Effector memory CD8-positive, alpha-beta T cell (primary cell): ENCODE measurements at regions not wholly inside any gene's neighbourhood (a gene's known extent, or its start where the extent isn't known, plus 50 kb on each side); places are given as distances from the start of the nearest gene placed in this dataset.
A peak's percentile ranks its signal among the peaks of the same experiment; 100 is the strongest.

Experiments
- ATAC-seq: fragments of 150-1000 bp; cut with Tn5 transposase; replicated peaks from 2 replicates; pipeline ENCODE4 v1.10.0; 2021; ENCODE audit warnings: mild to moderate bottlenecking, moderate library complexity
- DNase-seq, 3 experiments: peaks; one replicate each; pipeline ENCODE4 v3.0.0; 2021
- H3K27ac Mint-ChIP-seq, 2 donors: one replicate each; pipeline ENCODE4 v1.8.0; 2022; ENCODE audit warnings: mild to moderate bottlenecking in 2 of 2, mixed read lengths in 2 of 2, moderate library complexity in 2 of 2
- H3K27me3 Mint-ChIP-seq, 2 donors: one replicate each; pipeline ENCODE4 v1.8.0; 2022; ENCODE audit warnings: mixed read lengths in 2 of 2
- H3K36me3 Mint-ChIP-seq: one replicate; pipeline ENCODE4 v1.8.0; 2022; ENCODE audit warnings: mild to moderate bottlenecking, moderate library complexity, mixed read lengths; ENCODE audit not compliant: insufficient read depth
- H3K4me1 Mint-ChIP-seq, 2 donors: one replicate each; pipeline ENCODE4 v1.8.0; 2022; ENCODE audit warnings: low read depth in 2 of 2, mixed read lengths in 2 of 2
- H3K4me3 Mint-ChIP-seq, 2 donors: one replicate each; pipeline ENCODE4 v1.8.0; 2022; ENCODE audit warnings: mild to moderate bottlenecking in 2 of 2, mixed read lengths in 2 of 2, moderate library complexity in 2 of 2
- H3K9me3 Mint-ChIP-seq, 2 donors: one replicate each; pipeline ENCODE4 v1.8.0; 2022; ENCODE audit warnings: mixed read lengths in 2 of 2

DNA sequence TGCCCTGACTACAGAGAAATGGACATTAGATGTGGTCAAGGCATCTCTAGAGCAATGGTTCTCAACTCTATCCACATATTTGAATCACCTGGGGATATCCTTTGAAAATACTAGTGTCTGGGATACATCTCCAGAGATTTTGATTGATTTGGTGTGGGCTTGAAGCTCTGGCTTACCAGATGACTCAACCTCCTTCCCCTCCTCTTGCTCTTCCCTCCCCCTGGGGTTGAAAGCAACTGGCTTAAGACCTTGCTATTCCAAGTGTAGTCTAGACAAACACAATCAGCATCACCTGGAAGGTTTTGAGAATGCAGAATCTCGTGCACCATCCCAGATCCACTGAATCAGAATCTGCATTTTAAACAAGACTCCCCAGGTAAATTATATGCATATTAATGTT lies 183.8 kb downstream of the DAD1 start:
- no peaks in the 10 kb centered on the region for H3K4me1 Mint-ChIP-seq
- no peaks in the 10 kb centered on the region for H3K36me3 Mint-ChIP-seq
- no peaks in the 10 kb centered on the region for H3K27me3 Mint-ChIP-seq
- no peaks in the 10 kb centered on the region for H3K9me3 Mint-ChIP-seq
- DNase-seq (no peak), ATAC-seq (no peak)
- H3K4me3 Mint-ChIP-seq, result no peak overlapping the region
- H3K27ac Mint-ChIP-seq, result no peak overlapping the region

DNA sequence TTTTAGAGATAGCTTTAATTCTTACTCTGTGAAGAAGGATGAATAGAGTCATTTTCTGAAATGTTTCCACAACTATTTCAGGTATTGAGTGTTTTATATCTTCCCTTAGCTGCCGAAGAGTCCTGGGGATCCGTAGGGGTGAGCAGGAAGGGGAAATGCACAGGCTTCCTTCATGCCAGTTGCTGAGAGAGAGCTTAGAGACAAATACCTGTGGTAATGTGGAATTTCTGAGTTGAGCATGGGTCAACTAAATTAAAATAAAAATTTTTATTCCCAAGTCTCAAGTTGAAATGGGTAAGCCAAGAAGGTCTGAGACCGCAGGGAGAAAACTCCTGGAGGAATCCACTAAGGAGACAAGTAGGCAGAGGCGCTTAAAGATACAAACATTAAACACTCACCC lies 185.7 kb downstream of the DAD1 start:
- DNase-seq (no peak), ATAC-seq (no peak)
- no peaks in the 10 kb centered on the region for H3K4me1 Mint-ChIP-seq
- H3K27me3 Mint-ChIP-seq, result no peaks in the 10 kb centered on the region
- H3K9me3 Mint-ChIP-seq, result no peaks in the 10 kb centered on the region
- H3K27ac Mint-ChIP-seq, result no peak overlapping the region
- H3K36me3 Mint-ChIP-seq, result no peaks in the 10 kb centered on the region
- H3K4me3 Mint-ChIP-seq, result no peak overlapping the region

DNA sequence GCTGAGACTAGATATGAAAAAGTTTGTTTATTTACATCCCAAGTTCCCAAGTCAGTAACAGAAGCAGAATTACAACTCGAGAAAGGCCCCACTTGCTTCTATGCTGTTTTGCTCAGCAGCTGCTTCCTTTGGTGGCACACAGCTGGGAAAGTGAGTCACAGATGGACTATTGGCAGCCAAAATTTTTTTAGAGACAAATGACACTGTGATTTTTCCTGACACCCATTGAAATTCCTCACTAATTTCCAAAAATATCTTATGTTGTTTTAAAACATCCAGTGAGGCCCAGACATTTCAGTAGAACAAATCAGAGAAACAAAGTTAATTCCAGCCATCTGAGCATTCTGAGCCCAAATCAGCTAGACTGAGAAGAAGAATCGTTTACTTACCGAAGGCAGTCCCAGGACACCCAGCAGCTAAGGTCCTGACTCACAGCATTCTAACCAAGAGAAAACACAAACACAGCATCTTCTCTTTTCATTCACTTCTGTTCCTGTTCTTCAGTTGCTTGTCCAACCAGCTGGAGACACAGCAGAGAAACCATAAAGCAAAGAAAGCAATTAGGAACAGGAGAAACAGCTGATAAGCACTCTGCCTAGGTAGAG lies 188.3 kb downstream of the DAD1 start:
- Mint-ChIP-seq H3K27me3 (no peaks in the 10 kb centered on the region), H3K9me3 (no peaks in the 10 kb centered on the region), H3K27ac (no peak overlapping the region), H3K4me1 (no peaks in the 10 kb centered on the region), H3K4me3 (no peak overlapping the region), H3K36me3 (no peaks in the 10 kb centered on the region)
- ATAC-seq (no peak), DNase-seq (no peak)

- DNase-seq, result no peak
- H3K9me3 Mint-ChIP-seq, result no peaks in the 10 kb centered on the region
- no peaks in the 10 kb centered on the region for H3K36me3 Mint-ChIP-seq
- ATAC-seq, result no peak
- H3K4me3 Mint-ChIP-seq, result no peak overlapping the region
- H3K27me3 Mint-ChIP-seq, result no peaks in the 10 kb centered on the region
- H3K27ac Mint-ChIP-seq, result no peak overlapping the region
- no peaks in the 10 kb centered on the region for H3K4me1 Mint-ChIP-seq
Observed at GRCh38 chr14:22399776-22400175, 189.2 kb downstream of the DAD1 start.

- no peaks in the 10 kb centered on the region for H3K9me3 Mint-ChIP-seq
- DNase-seq (no peak), ATAC-seq (no peak)
- H3K4me3 Mint-ChIP-seq, result no peak overlapping the region
- no peaks in the 10 kb centered on the region for H3K27me3 Mint-ChIP-seq
- H3K4me1 Mint-ChIP-seq, result no peaks in the 10 kb centered on the region
- no peaks in the 10 kb centered on the region for H3K36me3 Mint-ChIP-seq
- H3K27ac Mint-ChIP-seq, result no peak overlapping the region
Observed at GRCh38 chr14:22397221-22397737, 191.7 kb downstream of the DAD1 start.

DNA sequence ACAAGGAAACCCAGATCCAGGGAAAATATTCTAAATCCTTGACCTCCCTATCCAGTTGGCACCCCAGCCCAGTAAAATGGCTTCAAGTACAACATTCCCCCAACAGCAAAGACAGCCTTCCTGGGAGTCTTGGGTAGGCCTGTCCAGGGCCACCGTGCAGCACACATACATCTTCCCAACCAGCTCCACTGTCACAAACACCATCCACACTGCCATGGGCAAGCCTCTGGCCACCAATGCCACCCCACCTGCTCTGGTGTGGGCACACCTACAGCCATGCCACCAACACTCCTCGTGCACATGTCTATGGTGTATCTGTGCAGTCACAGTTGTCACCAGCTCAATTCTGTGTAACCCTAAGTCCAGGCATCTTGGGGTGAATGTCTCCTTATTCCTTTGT lies 193.2 kb downstream of the DAD1 start:
- ATAC-seq (no peak), DNase-seq (no peak)
- H3K36me3 Mint-ChIP-seq, result no peaks in the 10 kb centered on the region
- no peaks in the 10 kb centered on the region for H3K9me3 Mint-ChIP-seq
- no peaks in the 10 kb centered on the region for H3K4me1 Mint-ChIP-seq
- H3K27ac Mint-ChIP-seq, result no peak overlapping the region
- no peaks in the 10 kb centered on the region for H3K27me3 Mint-ChIP-seq
- H3K4me3 Mint-ChIP-seq, result no peak overlapping the region

GRCh38 chr14:22394616-22395015 lies 194.4 kb downstream of the DAD1 start:
- Mint-ChIP-seq H3K27me3 (no peaks in the 10 kb centered on the region), H3K9me3 (no peaks in the 10 kb centered on the region), H3K4me1 (no peaks in the 10 kb centered on the region), H3K27ac (no peak overlapping the region), H3K4me3 (no peak overlapping the region), H3K36me3 (no peaks in the 10 kb centered on the region)
- no peak for ATAC-seq
- DNase-seq, result no peak

- Mint-ChIP-seq H3K4me1 (no peaks in the 10 kb centered on the region), H3K27ac (no peak overlapping the region), H3K9me3 (no peaks in the 10 kb centered on the region), H3K36me3 (no peaks in the 10 kb centered on the region), H3K4me3 (no peak overlapping the region), H3K27me3 (no peaks in the 10 kb centered on the region)
- ATAC-seq (no peak), DNase-seq (no peak)
Observed at GRCh38 chr14:22393796-22394195, 195.2 kb downstream of the DAD1 start.

DNA sequence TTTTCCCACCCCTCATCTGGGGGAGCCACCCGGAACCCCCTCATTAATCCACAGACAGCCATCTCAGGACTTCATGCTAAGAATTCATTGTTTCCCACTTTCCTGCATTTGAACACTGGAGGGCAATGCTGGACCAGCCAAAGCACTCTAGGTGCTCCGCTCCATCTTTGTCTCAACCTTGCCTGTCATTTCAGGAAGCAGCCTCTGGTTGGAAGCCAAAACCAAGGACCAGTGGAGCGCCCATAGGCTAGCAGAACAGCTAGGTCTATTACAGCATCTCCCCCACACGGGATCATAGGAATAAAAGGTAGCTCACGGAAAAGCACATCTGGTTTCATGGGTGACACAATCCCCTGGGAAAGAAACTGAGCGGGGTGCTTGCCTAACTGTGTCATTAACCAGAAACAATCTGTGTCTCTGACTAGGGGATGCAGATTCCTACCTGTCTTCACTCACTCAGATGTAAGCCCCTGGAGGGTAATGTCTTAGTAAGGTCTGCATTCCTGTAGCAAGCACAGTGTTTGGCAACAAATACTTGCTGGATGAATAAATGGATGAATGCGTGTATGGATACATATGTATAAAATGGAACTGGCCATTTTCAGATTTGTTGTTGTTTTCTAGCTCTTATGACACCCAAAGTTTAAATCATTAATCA lies 197.0 kb downstream of the DAD1 start:
- H3K4me1 Mint-ChIP-seq, result no peaks in the 10 kb centered on the region
- no peak overlapping the region for H3K27ac Mint-ChIP-seq
- no peak for ATAC-seq
- no peaks in the 10 kb centered on the region for H3K27me3 Mint-ChIP-seq
- no peak overlapping the region for H3K4me3 Mint-ChIP-seq
- no peaks in the 10 kb centered on the region for H3K9me3 Mint-ChIP-seq
- no peaks in the 10 kb centered on the region for H3K36me3 Mint-ChIP-seq
- DNase-seq, result peak in 1 of 3 experiments; percentile 0

DNA sequence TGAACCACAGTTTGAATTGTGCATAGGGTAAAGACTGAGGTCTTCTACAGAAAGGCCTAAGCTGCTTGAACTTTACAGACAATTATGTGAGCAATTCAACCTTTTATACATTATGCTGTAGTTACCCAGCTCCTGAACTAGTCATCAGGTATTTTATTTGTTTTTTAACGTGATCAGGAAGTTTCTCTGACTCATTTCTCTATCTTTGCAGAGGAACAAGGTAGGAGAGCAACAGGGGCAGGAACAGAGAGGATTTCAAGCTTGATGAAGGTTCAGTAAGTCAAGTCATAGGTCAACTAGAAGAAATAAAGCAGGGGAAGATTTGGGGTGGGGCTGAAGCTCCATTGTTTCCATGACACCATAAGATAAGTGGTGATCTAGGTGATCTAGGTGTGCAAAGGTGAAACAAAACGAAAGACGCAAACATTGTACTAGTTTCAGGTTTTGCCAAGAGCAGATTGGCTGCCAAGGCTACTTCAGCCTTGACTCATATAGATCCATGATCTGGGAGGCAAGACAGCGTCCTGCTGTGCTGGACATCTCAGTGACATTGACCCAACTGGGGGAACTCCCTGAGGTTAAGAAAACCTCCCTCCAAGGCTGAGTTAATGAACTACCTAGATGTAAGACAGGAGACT lies 198.1 kb downstream of the DAD1 start:
- no peak for ATAC-seq

DNA sequence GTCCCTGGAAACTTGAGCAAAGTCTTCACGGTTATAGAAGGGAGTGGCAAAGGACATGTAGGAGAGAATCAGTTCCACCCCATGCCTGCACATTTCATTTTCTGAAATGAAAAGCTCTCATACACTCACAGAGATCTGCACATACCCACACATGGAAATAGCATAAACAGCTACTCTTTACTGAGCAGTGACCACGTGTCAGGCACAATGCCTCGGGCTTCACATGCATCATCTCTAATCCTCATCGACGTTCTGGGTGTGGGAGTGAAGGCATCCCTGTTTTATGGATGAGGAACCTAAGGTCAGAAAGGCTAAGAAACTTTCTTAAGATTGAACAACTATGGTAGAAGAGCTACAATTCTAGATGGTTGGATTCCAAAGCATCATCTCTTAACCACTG lies 198.8 kb downstream of the DAD1 start:
- ATAC-seq (no peak), DNase-seq (no peak)
- H3K36me3 Mint-ChIP-seq, result no peaks in the 10 kb centered on the region
- no peaks in the 10 kb centered on the region for H3K27me3 Mint-ChIP-seq
- no peak overlapping the region for H3K4me3 Mint-ChIP-seq
- no peaks in the 10 kb centered on the region for H3K4me1 Mint-ChIP-seq
- no peak overlapping the region for H3K27ac Mint-ChIP-seq
- no peaks in the 10 kb centered on the region for H3K9me3 Mint-ChIP-seq

More for the DNA sequence above, 198.1 kb downstream of the DAD1 start:
- H3K4me1 Mint-ChIP-seq, result no peaks in the 10 kb centered on the region
- H3K36me3 Mint-ChIP-seq, result no peaks in the 10 kb centered on the region
- DNase-seq, result no peak
- no peak overlapping the region for H3K4me3 Mint-ChIP-seq
- no peaks in the 10 kb centered on the region for H3K27me3 Mint-ChIP-seq
- no peak overlapping the region for H3K27ac Mint-ChIP-seq
- H3K9me3 Mint-ChIP-seq, result no peaks in the 10 kb centered on the region

DNA sequence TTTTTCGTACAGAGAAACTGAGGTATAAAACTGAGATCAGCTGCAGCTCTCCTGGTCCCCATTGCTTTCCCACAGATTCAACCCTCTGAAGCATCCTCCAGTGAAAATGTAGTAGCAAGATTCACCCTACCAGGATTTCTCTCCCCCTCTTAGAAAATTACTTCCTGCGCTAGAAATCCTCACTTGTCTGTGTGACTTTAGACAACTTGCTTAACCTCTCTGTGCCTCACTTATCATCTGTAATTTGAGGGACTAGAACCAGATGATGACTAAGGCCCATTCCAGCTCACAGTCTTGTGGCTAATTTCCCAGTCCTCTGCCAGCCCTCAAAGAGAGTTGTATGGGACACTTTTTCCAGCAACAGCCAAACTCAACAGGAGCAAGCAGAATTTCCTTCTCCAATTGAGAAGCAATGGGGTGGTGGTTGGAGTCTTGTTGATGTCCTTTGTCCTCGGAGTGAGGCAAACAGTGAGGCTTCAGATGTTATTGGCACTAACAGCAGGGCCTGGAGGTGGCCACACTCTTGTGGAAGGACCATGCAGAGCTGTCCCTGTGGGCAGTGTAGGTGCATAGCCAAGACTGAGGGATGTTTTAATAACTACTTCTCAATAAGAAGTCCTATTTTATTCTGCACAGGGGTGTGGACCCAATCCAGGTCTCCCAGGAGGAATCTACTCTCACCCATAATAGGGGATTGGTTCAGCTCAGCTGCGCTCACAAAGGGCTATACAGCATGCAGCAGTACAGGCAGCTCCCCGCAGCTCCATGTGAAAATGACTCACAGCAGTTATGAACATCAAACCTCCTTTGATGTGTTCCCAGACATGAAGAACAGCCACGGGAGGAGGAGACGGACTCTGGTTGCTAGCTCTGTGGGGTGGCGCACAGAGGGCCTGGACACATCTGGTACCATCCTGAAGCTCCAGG lies 200.1 kb downstream of the DAD1 start:
- Mint-ChIP-seq H3K4me1 (no peaks in the 10 kb centered on the region), H3K9me3 (no peaks in the 10 kb centered on the region), H3K27me3 (no peaks in the 10 kb centered on the region), H3K27ac (no peak overlapping the region), H3K4me3 (no peak overlapping the region), H3K36me3 (no peaks in the 10 kb centered on the region)
- ATAC-seq (no peak), DNase-seq (no peak)

DNA sequence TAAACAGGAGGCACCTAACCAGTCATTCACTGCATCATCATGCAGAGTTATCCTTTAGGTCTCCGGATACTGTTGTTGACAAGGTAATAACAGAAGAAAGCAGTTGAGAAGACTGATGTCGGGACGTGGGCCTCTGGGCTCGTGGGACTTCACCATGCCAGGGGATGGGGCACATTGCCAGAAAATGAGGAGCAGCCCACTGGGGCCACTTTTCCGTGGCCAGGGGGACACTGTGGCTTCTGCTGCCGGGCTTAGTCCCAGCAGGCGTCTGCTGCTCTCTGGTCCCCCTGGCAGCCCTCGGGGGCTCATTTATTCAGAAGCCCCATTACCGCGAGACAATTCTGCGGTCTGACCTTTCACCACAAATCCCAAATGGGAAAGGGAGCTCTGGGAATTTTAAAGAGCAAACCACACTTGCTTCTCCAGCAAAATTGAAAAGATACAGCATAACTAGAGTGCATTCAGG lies 201.2 kb downstream of the DAD1 start:
- Mint-ChIP-seq H3K36me3 (no peaks in the 10 kb centered on the region), H3K4me3 (no peak overlapping the region), H3K9me3 (no peaks in the 10 kb centered on the region), H3K27me3 (no peaks in the 10 kb centered on the region), H3K27ac (no peak overlapping the region), H3K4me1 (no peaks in the 10 kb centered on the region)
- no peak for ATAC-seq
- no peak for DNase-seq
